Activated CD8-positive, alpha-beta memory T cell treated with anti-CD3 and anti-CD28 coated beads for 36 hours (primary cell): ENCODE measurements at regions not wholly inside any gene's neighbourhood (a gene's known extent, or its start where the extent isn't known, plus 50 kb on each side); places are given as distances from the start of the nearest gene placed in this dataset.

Experiments used
- CTCF ChIA-PET: fragments of 350-600 bp; sonication (Branson Sonifier 250); formaldehyde crosslinking; loops from one replicate; lab custom pipeline; 2021; ENCODE audit warnings: antibody characterized with exemption; lab: Charles Lee
- POLR2A ChIA-PET: fragments of 350-600 bp; sonication (Branson Sonifier 250); formaldehyde crosslinking; loops from one replicate; lab custom pipeline; 2021; ENCODE audit warnings: antibody characterized with exemption; lab: Charles Lee

- POLR2A ChIA-PET = no interaction called here
- CTCF ChIA-PET = interaction anchor here (0.6 kb wide), 1 partner anchor 501 kb away, joined by 4 read pairs; no protein-coding TSS in a partner anchor
Measured at GRCh38 chr3:81985996-81986723, 224.7 kb upstream of the GBE1 start.

DNA sequence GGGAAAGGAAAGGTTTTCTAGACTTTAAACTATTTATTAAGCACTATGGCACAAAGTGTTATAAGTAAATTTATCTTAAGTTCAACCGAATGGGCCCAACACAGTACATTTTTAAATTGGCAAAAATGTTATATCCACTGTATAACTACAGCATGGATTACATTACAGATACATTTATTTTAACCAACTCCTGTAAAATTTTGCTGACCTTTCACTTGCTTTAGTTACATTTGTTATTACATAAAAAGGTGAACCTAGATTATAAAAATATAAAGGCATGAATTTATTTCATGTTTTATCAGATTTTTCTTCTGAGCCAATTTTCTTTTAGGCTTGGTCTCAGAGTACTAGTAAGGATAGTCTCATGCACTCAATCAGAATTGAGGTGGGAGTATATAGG is 221.9 kb upstream of the GBE1 start:
- CTCF ChIA-PET = no interaction called here
- POLR2A ChIA-PET = no interaction called here

GRCh38 chr3:81980596-81981494 is 219.4 kb upstream of the GBE1 start:
- POLR2A ChIA-PET = no interaction called here
- CTCF ChIA-PET = no interaction called here

DNA sequence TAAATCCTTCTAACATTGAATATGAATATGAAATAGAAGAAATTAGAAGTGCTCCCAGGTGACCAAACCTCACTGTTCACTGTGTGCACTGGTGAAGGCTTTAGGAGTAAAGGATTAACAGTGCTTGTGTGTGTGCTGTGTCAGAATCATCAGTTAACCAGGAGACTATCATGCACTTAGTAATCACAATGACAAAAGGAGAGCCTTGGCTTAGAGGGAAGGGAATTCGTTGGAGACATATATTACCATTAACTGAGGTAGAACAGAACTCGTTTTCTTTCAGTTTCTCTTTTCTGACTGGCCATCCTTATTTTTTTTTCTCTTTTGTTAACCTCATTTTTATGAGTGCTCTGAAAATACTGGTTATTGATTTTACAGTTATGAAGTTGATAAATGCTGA is 213.3 kb upstream of the GBE1 start:
- POLR2A ChIA-PET = no interaction called here
- CTCF ChIA-PET = no interaction called here

DNA sequence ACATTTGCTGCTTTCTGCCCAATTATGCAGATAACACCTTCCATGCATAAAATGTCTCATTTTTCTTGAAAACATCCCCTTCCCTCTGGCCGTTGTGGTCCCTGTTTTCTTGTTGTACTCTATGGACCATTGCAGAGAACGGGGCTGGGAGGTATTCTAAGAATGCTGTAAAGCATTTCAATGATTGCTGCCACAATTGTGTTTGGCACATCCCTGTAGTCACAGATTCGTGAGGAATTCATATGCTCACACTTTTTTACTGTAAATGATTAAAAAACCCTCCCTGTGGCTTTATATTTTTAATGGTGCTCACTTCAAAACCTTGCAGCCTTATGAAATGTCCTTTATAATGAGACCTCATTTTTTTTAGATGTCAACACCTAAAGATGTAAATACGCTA is 207.2 kb upstream of the GBE1 start:
- CTCF ChIA-PET = no interaction called here
- POLR2A ChIA-PET = no interaction called here

GRCh38 chr3:81967393-81967792 is 205.9 kb upstream of the GBE1 start:
- ChIA-PET POLR2A (no interaction called here), CTCF (no interaction called here)

DNA sequence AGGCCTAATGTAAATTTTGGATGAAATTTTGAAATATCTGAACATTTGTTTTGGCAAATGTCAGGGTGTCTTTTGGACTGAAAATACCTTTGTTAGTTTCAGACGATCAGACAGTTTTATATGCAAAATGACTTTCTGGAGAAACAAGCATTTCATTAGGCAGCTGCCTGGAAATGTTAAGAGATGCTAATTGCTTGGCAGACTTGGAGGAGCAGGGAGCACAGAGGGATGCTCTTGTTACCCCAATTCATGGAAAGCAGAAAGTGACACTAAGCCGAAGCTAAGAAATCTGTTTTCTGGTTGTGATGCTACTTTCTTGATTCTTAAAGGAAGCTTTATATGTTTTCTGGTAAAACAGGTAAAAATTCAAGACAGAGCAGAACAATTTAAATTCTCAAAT is 204.3 kb upstream of the GBE1 start:
- ChIA-PET POLR2A (no interaction called here), CTCF (no interaction called here)

GRCh38 chr3:81962396-81962795 is 201.0 kb upstream of the GBE1 start:
- CTCF ChIA-PET = no interaction called here
- POLR2A ChIA-PET = no interaction called here

GRCh38 chr3:81958972-81959640 is 197.7 kb upstream of the GBE1 start:
- ChIA-PET POLR2A (no interaction called here), CTCF (no interaction called here)

GRCh38 chr3:81955878-81956277 is 194.4 kb upstream of the GBE1 start:
- ChIA-PET CTCF (no interaction called here), POLR2A (no interaction called here)

DNA sequence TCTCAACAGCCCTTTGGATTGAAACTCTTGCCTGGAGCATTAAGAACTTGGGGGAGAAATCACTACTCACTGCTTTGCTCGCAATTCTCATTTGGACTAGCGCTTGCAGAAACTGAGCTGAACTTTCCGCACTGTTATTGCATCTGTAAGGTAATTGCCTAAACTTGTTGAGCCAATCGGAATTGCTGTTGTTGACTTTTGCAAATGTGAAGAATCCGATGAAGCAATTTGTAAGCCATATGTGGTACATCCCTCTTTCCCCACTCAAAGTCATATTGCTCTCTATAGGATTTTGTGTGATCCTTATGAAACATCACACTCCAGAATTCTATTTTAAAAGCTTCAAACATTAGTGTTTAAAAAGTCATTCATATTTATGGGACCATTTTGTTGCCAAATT is 191.7 kb upstream of the GBE1 start:
- ChIA-PET POLR2A (no interaction called here), CTCF (no interaction called here)

DNA sequence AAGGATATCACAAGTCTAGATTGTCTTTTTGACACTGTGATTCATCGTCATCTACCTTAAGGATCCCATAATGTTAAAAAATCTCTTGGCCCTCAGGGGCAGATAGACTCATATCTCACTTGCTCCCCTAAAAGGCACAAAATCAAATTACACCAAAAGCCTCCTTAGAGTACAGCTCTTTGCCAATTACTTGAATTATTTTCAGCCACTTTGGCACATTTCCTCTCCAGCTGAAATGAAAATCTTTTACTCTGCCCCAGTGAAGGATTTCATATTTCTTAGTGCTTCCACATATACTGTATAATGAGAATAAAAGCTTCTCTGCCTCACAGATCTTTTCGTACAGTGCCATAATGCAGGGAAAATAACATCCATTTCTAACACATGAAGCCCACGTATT is 190.7 kb upstream of the GBE1 start:
- CTCF ChIA-PET = no interaction called here
- POLR2A ChIA-PET = no interaction called here

DNA sequence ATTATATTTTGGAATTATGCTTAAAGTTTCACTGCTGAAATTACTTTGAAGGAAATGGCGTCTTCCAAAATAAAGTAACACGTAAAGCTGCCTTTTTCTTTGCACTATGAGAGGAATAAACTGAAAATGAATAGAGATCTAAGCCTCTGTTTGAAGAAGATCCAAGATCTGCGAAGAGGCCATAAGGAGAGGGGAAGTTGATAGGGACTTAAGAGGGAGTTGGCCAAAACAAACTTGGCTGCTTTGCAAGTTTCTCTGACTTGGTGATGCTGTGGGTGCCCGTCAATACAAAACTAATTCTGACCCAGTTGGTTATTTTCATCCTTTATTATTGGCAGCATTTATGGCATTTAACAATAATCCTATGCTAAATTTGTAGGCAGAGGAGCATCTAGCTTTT is 190.2 kb upstream of the GBE1 start:
- ChIA-PET CTCF (no interaction called here), POLR2A (no interaction called here)

GRCh38 chr3:81951106-81951505 is 189.7 kb upstream of the GBE1 start:
- CTCF ChIA-PET = no interaction called here
- POLR2A ChIA-PET = no interaction called here

DNA sequence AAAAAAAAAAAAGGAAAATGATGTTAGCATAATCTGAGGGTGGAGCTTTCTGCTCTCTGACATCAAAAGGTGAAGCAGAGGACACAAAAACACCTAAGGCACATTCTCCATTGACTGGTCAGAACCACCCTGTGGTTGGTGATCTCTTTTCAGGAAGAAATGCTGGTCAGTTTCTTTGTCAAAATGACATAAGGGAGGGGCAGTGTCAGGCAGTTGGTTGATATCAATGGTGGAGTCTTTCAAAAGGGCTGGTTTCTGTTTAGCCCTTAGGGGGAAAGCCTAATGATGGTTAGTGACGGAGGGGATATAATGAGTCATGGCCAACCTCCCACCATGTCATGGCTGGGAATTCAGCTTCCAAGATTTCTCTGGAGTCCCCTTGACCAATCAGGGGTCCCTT is 185.9 kb upstream of the GBE1 start:
- CTCF ChIA-PET = no interaction called here

GRCh38 chr3:81938681-81939080 is 177.2 kb upstream of the GBE1 start:
- CTCF ChIA-PET = no interaction called here

More for the DNA sequence above, 185.9 kb upstream of the GBE1 start:
- POLR2A ChIA-PET = no interaction called here

DNA sequence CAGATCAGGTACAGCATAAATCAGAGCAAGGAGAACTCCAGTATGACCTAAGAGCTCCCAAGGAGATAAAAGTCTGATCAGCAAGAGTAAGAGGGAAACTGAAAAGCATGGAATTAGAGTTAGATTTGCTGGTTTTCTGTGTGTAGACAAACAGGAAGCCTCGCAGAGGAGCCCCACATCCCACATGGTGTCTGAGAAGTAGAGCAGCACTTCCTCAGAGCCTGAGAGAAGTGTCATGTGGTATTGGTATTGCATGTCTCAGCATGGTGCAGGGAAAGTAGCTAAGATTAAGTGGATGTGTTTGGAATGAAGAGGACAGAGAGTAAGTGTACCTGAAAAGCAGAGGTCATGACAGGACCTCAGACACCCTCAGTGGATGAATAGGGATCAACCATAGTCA is 175.4 kb upstream of the GBE1 start:
- ChIA-PET CTCF (no interaction called here), POLR2A (no interaction called here)

More at GRCh38 chr3:81938681-81939080, 177.2 kb upstream of the GBE1 start:
- POLR2A ChIA-PET = no interaction called here

- POLR2A ChIA-PET = no interaction called here
- CTCF ChIA-PET = no interaction called here
Measured at GRCh38 chr3:81932681-81933080, 171.2 kb upstream of the GBE1 start.

- POLR2A ChIA-PET = no interaction called here
- CTCF ChIA-PET = no interaction called here
Measured at GRCh38 chr3:81931265-81932251, 170.1 kb upstream of the GBE1 start.
